ENCODE measurements at regions not wholly inside any gene's neighbourhood (a gene's known extent, or its start where the extent isn't known, plus 50 kb on each side); places are given as distances from the start of the nearest gene placed in this dataset.

DNA sequence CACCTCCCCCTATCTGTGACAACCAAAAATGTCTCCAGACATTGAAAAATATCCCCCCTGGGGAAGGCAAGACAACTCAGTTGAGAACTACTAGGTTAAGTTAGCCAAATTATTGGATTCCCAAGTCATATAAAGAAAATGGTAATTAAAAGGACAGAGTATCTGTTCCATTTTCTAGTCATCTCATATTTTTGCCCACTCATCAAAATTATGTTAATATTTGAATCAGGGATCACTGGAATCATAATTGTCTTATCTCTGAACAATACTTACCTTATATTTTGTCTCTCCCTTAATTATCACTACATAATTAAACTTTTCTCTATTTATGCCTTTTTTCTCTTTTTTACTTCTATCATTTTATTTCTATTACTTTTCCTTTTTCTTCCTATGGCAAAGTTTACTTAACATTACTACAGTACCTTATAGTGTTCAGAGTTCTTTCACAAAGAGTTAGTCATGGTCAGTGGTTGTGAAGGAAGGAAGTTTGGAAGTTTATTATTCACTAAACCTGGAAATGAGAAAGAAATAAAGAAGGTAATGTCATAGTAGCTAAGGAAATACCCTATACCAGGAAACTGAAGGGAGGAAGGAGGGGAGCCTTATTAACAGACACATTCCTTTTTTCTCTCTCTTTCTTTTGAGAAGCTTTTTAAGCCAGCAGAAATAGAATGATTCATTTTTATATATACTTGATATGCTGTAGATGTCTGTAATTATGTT lies 332.9 kb downstream of the COL12A1 start:
- ChIA-PET POLR2A (no interaction called here), CTCF (ENCODE audit: low intra/inter-chr PET ratio, low total read pairs) (no interaction called here)
- H2AFZ ChIP-seq (ENCODE audit: low read length), result no peak overlapping the region
- H3K9ac ChIP-seq (ENCODE audit: insufficient read depth, low read depth, low read length), result no peak overlapping the region
- ATAC-seq, result no peak
- TF ChIP-seq HOXA5 (CRISPR knock-in tag; IDR thresholded peaks at IDR 0.05) (no peak), ZNF572 (CRISPR knock-in tag; IDR thresholded peaks at IDR 0.05) (no peak), KLF6 (CRISPR knock-in tag; IDR thresholded peaks at IDR 0.05) (no peak), HNF4A (CRISPR knock-in tag; IDR thresholded peaks at IDR 0.05) (no peak), ADNP (CRISPR knock-in tag; IDR thresholded peaks at IDR 0.05) (no peak), AFF4 (CRISPR knock-in tag; IDR thresholded peaks at IDR 0.05) (no peak), MAFF (IDR thresholded peaks at IDR 0.05; ENCODE audit: low read depth, low read length) (peak; percentile 88), MAFK (conservative IDR thresholded peaks at IDR 0.05 in 1 of 2, IDR thresholded peaks at IDR 0.05 in 1 of 2; ENCODE audit: low read length in 2 of 2) (peak; percentile 83 to 92), ZNF788 (CRISPR knock-in tag; IDR thresholded peaks at IDR 0.05; ENCODE audit: borderline replicate concordance) (no peak)
- TF ChIP-seq, protein P1, sequence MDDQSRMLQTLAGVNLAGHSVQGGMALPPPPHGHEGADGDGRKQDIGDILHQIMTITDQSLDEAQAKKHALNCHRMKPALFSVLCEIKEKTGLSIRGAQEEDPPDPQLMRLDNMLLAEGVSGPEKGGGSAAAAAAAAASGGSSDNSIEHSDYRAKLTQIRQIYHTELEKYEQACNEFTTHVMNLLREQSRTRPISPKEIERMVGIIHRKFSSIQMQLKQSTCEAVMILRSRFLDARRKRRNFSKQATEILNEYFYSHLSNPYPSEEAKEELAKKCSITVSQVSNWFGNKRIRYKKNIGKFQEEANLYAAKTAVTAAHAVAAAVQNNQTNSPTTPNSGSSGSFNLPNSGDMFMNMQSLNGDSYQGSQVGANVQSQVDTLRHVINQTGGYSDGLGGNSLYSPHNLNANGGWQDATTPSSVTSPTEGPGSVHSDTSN (CRISPR knock-in tag; IDR thresholded peaks at IDR 0.05; ENCODE audit: borderline replicate concordance), result no peak
- BruUV-seq (replicated peaks), result no TSS peak
- no peak overlapping the region for H3K27ac ChIP-seq (ENCODE audit: extremely low read length, insufficient read depth, low read length)
- H4K20me1 ChIP-seq (ENCODE audit: insufficient read depth, low read length), result no peaks in the 10 kb centered on the region
- no peaks in the 10 kb centered on the region for H3K36me3 ChIP-seq (replicated peaks in 1 of 2; ENCODE audit: control insufficient read depth in 1 of 2, insufficient read depth in 2 of 2, low read length in 2 of 2)
- H3K27me3 ChIP-seq (ENCODE audit: control insufficient read depth in 1 of 2, insufficient read depth in 2 of 2, low read length in 2 of 2), result no peaks in the 10 kb centered on the region; a peak in 1 of 5 replicates
- H3K9me3 ChIP-seq (ENCODE audit: low read length), result no peaks in the 10 kb centered on the region
- intact Hi-C loops (cut with micrococcal nuclease; ENCODE audit: unreplicated experiment), result no loop called here
- no peak for DNase-seq (ENCODE audit: low spot score)
- no peak overlapping the region for H3K4me2 ChIP-seq (ENCODE audit: low read depth, low read length)
- no peaks in the 10 kb centered on the region for H3K79me2 ChIP-seq (ENCODE audit: insufficient read depth, low read length)
- H3K4me3 ChIP-seq (replicated peaks in 1 of 3; ENCODE audit: insufficient read depth in 1 of 3, low read depth in 2 of 3, low read length in 3 of 3), result no peak overlapping the region
- no peak for FAIRE-seq
- H3K4me1 ChIP-seq (ENCODE audit: insufficient read depth, low read length), result peaks cover 11% of the 10 kb centered on the region
- in situ Hi-C loops (cut with HindIII; ENCODE audit: extremely low pct_ligation_motif_present, low pct_unique_long_range_greater_than_20kb), result no loop called here

Data from HepG2 (cell line).